ENCODE measurements at regions not wholly inside any gene's neighbourhood (a gene's known extent, or its start where the extent isn't known, plus 50 kb on each side); places are given as distances from the start of the nearest gene placed in this dataset.

- DNase-seq, result no peak
- H3K9ac ChIP-seq (ENCODE audit: extremely low read depth, insufficient read length, low read length), result no peak overlapping the region
- H3K79me2 ChIP-seq (ENCODE audit: insufficient read depth, low read length), result peaks cover 3% of the 10 kb centered on the region; the same call in 1 of the 2 replicates
- peaks cover 7% of the 10 kb centered on the region for H3K79me1 ChIP-seq (ENCODE audit: insufficient read depth, low read depth, low read length, poor library complexity, severe bottlenecking)
- H3K9me3 ChIP-seq (ENCODE audit: control insufficient read depth, low read depth, low read length), result no peaks in the 10 kb centered on the region
- H3K27ac Mint-ChIP-seq, result no peak overlapping the region; a peak in 1 of 7 replicates
- peaks cover 16 to 25% of the 10 kb centered on the region in 2 experiments for H3K4me1 Mint-ChIP-seq
- H2AK5ac ChIP-seq (ENCODE audit: insufficient read length, low read length), result no peak overlapping the region
- H3K4me1 ChIP-seq (ENCODE audit: insufficient read depth, low read length), result no peaks in the 10 kb centered on the region; the same call in 1 of the 2 replicates
- no peak overlapping the region for H2BK120ac ChIP-seq (ENCODE audit: low read depth, low read length, poor library complexity, severe bottlenecking)
- H4K8ac ChIP-seq (replicated peaks; ENCODE audit: insufficient read length, low read depth, low read length), result no peak overlapping the region
- no peak overlapping the region for H4K5ac ChIP-seq (ENCODE audit: insufficient read length, low read depth, low read length)
- no peak overlapping the region for H3K4ac ChIP-seq (ENCODE audit: low read depth, low read length)
- no peak overlapping the region for H3T11ph ChIP-seq (ENCODE audit: low read length)
- no peaks in the 10 kb centered on the region for H3K27me3 Mint-ChIP-seq (ENCODE audit: low read depth)
- H3K36me3 Mint-ChIP-seq (ENCODE audit: insufficient read depth in 1 of 3, low read depth in 3 of 3), result peaks cover 0 to 6% (median 0%) of the 10 kb centered on the region in 3 experiments; a peak in 1 of 7 replicates
- H3K27ac ChIP-seq (ENCODE audit: insufficient read length, low read depth, low read length), result no peak overlapping the region
- no peak overlapping the region for H3K18ac ChIP-seq (ENCODE audit: insufficient read length, low read depth, low read length)
- no peaks in the 10 kb centered on the region for H3K27me3 ChIP-seq (ENCODE audit: insufficient read depth, low read length)
- no peak overlapping the region for H2BK12ac ChIP-seq (ENCODE audit: insufficient read length, low read depth, low read length)
- H3K4me2 ChIP-seq (ENCODE audit: insufficient read depth, insufficient read length, low read length), result no peak overlapping the region
- H3K23ac ChIP-seq (ENCODE audit: insufficient read length, low read depth, low read length), result no peak overlapping the region
- no peak for TF ChIP-seq CTCF (conservative IDR thresholded peaks at IDR 0.05)
- H3K23me2 ChIP-seq (ENCODE audit: insufficient read length, low read depth, low read length, poor library complexity, severe bottlenecking), result no peaks in the 10 kb centered on the region
- no peak overlapping the region for H2BK15ac ChIP-seq (ENCODE audit: low read depth, low read length)
- no peaks in the 10 kb centered on the region for H3K9me3 Mint-ChIP-seq
- no peak overlapping the region for H3K56ac ChIP-seq (ENCODE audit: insufficient read length, low read depth, low read length)
- no peaks in the 10 kb centered on the region for H4K20me1 ChIP-seq (ENCODE audit: control insufficient read depth, insufficient read depth, insufficient read length)
- H3K4me3 Mint-ChIP-seq, result no peak overlapping the region
- H2BK20ac ChIP-seq (ENCODE audit: low read depth, low read length, poor library complexity, severe bottlenecking), result no peak overlapping the region
- H3K14ac ChIP-seq (ENCODE audit: insufficient read depth, low read length), result no peak overlapping the region
- H2BK5ac ChIP-seq (ENCODE audit: insufficient read length, low read length), result no peak overlapping the region
- WGBS (ENCODE audit: extremely low coverage, insufficient read length, low lambda C conversion rate), result no CpG with 5 or more reads among the region's 4 CpGs
- no peak overlapping the region for H4K91ac ChIP-seq (ENCODE audit: insufficient read length, low read depth, low read length)
- H2AFZ ChIP-seq (ENCODE audit: low read length), result no peak overlapping the region
Observed at GRCh38 chr2:134185639-134186038, 68.2 kb upstream of the MGAT5 start.
